GM13976 (cell line): ENCODE measurements at regions not wholly inside any gene's neighbourhood (a gene's known extent, or its start where the extent isn't known, plus 50 kb on each side); places are given as distances from the start of the nearest gene placed in this dataset.

Experiments
- DNase-seq: peaks from one replicate; pipeline ENCODE4 v3.0.0; 2012; ENCODE audit warnings: low spot score
- in situ Hi-C: fragments of 300-500 bp; cut with MboI; formaldehyde crosslinking; loops from one replicate; pipeline ENCODE4 v1.12.0; 2022; ENCODE audit warnings: low sequenced_read_pairs, mixed read lengths, inconsistent platforms; ENCODE audit not compliant: unreplicated experiment
- TF ChIP-seq, protein P1 (sequence below): IDR thresholded peaks from 2 replicates; pipeline ENCODE4 v1.5.1; 2012; ENCODE audit warnings: borderline replicate concordance, mild to moderate bottlenecking; ENCODE audit not compliant: insufficient read depth; ENCODE audit errors: extremely low read depth, missing control alignments, control extremely low read depth

DNA sequence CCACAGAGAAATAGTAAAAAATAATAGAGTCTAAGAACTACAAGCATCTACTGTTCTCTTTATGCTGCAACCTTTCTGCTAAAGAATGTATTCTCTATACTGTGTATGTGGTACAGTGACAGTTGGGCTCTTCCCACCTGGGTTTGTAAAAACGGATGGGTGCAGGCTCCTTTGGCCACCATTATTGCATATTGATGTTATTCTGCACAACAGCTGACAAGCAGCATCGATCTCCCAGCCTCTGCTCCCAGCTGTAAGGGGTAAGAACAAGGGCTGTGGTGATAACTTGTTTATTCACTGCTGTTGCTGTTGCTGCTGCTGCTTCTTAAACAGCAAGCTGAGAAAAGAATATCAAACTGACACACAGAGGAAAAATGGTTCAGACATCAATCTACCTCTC is 56.1 kb downstream of the KCNRG start:
- DNase-seq, result no peak
- TF ChIP-seq, protein P1, sequence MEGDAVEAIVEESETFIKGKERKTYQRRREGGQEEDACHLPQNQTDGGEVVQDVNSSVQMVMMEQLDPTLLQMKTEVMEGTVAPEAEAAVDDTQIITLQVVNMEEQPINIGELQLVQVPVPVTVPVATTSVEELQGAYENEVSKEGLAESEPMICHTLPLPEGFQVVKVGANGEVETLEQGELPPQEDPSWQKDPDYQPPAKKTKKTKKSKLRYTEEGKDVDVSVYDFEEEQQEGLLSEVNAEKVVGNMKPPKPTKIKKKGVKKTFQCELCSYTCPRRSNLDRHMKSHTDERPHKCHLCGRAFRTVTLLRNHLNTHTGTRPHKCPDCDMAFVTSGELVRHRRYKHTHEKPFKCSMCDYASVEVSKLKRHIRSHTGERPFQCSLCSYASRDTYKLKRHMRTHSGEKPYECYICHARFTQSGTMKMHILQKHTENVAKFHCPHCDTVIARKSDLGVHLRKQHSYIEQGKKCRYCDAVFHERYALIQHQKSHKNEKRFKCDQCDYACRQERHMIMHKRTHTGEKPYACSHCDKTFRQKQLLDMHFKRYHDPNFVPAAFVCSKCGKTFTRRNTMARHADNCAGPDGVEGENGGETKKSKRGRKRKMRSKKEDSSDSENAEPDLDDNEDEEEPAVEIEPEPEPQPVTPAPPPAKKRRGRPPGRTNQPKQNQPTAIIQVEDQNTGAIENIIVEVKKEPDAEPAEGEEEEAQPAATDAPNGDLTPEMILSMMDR, result no peak
- in situ Hi-C loops, result no loop called here

DNA sequence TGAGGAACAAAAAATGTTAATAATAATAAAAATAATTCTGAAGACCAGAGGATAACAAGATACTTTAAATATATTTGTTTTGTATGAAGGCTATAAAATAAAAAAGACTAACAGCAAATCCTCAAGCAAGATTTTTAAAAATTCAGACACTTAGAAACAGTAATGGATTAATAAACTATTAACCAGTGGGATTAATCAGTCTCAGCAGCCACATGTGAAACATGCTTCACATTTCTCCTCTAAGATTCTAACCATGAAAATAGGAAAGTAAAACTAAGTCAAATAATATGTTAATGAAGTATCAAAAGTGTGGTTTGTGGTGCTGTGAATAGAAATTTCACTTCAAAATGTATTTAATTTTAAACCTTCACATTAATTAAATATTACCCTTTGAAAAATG is 57.4 kb downstream of the KCNRG start:
- DNase-seq, result no peak
- TF ChIP-seq, protein P1, result no peak
- in situ Hi-C loops, result no loop called here

DNA sequence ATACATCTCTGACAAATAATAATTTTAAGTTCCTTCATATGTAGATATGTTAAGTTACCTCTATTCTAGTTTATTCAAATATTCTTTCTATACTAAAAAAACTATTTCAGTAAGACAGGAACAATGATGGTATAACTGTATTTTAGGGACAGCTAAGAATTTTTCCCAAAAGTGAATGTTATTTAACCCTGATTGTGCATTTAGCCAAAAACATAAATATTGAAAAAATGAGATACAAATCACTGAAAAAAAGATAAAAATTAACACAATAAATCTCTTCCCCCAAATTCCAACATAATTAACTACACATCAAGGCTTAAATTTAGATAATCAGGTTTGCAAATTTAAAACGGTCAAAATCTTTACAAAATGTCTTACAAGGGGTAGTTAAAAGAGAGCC is 58.1 kb downstream of the KCNRG start:
- DNase-seq, result no peak
- in situ Hi-C loops, result no loop called here
- TF ChIP-seq, protein P1, result no peak

DNA sequence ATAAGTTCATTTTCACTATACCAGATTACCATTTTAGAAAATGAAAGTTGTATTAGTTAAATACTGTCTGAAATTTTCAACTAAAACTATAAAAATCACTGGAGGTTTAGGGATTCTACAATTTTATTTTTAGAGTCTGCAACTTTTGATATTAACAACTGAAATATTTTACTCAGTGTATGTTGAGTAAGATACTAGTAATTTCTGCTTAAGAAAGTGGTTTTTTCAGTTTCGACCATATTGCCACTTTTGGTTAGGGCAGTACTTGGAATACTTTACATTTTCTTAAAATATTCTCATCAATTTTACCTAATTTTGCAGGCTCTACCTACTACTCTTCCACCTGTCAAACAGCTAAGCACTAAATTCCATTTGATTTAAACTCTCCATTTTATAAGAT is 59.6 kb downstream of the KCNRG start:
- TF ChIP-seq, protein P1, result no peak
- no peak for DNase-seq
- in situ Hi-C loops, result no loop called here

DNA sequence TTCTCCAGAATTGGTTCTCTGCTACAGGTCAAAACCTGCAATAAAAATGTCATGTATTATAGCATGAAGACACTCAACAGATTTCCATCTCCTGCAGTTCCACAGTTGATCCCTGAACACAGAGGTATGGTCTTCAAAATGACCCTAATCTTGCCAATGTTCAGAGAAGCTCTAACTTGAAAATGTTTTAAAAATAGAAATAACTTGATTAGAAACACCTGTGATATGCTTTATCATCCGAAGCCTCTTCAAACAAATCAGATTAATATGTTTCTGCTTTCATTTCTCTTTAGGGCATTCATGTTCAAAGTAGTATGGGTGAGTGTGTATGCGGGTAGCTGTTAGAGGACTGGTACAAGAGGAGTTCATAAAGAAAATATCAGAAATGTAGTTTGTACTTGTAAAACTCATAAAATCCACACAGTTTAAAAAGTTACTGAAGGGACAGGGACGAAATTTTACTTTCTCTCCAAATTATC is 60.4 kb downstream of the KCNRG start:
- in situ Hi-C loops, result no loop called here
- no peak for DNase-seq
- TF ChIP-seq, protein P1, result no peak

DNA sequence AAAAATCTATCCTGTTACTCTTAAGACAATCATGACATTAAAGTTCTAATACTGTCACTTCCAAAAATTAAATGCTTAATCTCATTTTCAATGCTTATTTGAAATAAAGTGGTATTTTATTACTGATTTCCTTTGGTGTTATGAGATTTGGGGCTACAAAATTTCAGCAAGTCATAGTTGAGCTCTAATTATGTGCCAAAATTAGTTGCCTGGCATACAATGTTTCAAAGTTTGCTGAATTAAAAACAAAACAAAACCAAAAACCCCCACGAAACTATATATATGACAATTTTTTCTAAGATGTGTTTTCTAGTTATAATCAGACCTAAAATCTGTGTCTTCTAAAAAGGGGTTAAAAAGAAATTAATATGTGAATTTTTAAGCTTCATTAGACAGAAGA is 62.2 kb downstream of the KCNRG start:
- DNase-seq, result no peak
- in situ Hi-C loops, result no loop called here
- TF ChIP-seq, protein P1, result no peak
